MM.1S (cell line): ENCODE measurements at regions not wholly inside any gene's neighbourhood (a gene's known extent, or its start where the extent isn't known, plus 50 kb on each side); places are given as distances from the start of the nearest gene placed in this dataset.

Experiments used
- CTCF ChIP-seq: fragments of 300-600 bp; sonication (generic); IDR thresholded peaks from 2 replicates; pipeline ENCODE4 v1.5.1; 2016; ENCODE audit warnings: antibody characterized with exemption, low read length, mixed read lengths
- EZH2 ChIP-seq: fragments of 300-600 bp; sonication (generic); optimal IDR thresholded peaks from 2 replicates; pipeline ENCODE3; 2017; ENCODE audit warnings: low read depth, mild to moderate bottlenecking, antibody characterized with exemption, low read length, mixed read lengths
- EZH2phosphoT487 ChIP-seq: fragments of 300-600 bp; sonication (generic); IDR thresholded peaks from 2 replicates; pipeline ENCODE4 v1.6.1; 2018; ENCODE audit warnings: antibody characterized with exemption, low read length

- TF ChIP-seq EZH2phosphoT487 (no peak), CTCF (no peak), EZH2 (no peak)
These were observed 160.5 kb upstream of the CHRNA7 start for GRCh38 chr15:31869686-31870307.
